ENCODE measurements at regions not wholly inside any gene's neighbourhood (a gene's known extent, or its start where the extent isn't known, plus 50 kb on each side); places are given as distances from the start of the nearest gene placed in this dataset.

GRCh38 chr13:47555235-47555634, 445.8 kb downstream of the SUCLA2 start (continued):
- TF ChIP-seq ZNF701 (tag by site-specific recombination; IDR thresholded peaks at IDR 0.05) (no peak), ZNF214 (tag by site-specific recombination; IDR thresholded peaks at IDR 0.05; ENCODE audit: borderline replicate concordance) (no peak), KLF1 (tag by site-specific recombination; IDR thresholded peaks at IDR 0.05) (no peak), ZNF529 (tag by site-specific recombination; IDR thresholded peaks at IDR 0.05; ENCODE audit: insufficient replicate concordance) (no peak), ZSCAN30 (tag by site-specific recombination; IDR thresholded peaks at IDR 0.05) (no peak), HOXC10 (CRISPR knock-in tag; IDR thresholded peaks at IDR 0.05) (no peak), MYNN (tag by site-specific recombination; IDR thresholded peaks at IDR 0.05; ENCODE audit: borderline replicate concordance) (no peak)
- TF ChIP-seq, protein P1, sequence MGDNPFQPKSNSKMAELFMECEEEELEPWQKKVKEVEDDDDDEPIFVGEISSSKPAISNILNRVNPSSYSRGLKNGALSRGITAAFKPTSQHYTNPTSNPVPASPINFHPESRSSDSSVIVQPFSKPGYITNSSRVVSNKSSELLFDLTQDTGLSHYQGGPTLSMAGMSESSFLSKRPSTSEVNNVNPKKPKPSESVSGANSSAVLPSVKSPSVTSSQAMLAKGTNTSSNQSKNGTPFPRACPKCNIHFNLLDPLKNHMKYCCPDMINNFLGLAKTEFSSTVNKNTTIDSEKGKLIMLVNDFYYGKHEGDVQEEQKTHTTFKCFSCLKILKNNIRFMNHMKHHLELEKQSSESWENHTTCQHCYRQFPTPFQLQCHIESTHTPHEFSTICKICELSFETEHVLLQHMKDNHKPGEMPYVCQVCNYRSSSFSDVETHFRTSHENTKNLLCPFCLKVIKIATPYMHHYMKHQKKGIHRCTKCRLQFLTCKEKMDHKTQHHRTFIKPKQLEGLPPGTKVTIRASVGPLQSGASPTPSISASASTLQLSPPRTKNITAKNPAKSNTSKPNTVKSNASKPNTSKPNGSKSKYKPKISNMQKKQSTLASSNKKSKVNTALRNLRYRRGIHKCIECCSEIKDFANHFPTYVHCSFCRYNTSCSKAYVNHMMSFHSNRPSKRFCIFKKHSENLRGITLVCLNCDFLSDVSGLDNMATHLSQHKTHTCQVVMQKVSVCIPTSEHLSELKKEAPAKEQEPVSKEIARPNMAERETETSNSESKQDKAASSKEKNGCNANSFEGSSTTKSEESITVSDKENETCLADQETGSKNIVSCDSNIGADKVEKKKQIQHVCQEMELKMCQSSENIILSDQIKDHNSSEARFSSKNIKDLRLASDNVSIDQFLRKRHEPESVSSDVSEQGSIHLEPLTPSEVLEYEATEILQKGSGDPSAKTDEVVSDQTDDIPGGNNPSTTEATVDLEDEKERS (tag by site-specific recombination; IDR thresholded peaks at IDR 0.05): no peak

DNA sequence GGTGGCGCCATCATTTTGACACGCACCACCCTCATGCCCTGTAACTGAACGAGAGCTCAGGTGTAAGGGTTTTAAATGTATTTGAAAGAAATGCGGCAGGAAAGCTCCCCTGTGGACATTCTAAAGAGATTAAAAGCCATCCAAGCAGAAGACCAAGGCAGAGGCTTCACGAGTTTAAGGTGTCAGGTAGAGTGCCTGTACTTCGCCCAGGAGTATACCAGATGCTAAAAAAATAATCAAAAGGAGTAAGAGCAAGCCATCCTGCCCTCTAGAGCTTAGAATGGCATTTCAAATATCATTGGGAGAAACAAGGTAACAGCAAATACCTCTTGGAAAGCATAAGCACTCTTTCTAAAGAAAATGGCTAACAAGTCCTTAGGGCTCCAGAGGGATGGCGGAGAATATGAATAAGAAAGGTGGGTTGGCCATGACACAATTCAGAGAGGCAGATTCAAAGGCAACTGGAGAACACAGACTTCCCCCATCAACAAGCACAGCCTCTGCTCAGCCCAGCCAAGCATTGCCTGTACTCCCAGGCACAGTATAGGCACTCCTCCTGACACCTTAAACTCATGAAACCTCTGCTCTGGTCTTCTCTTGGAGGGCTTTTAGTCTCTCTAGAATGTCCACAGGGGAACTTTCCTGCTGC, 447.6 kb downstream of the SUCLA2 start:
- no peaks in the 10 kb centered on the region for H3K36me3 ChIP-seq (ENCODE audit: control insufficient read depth in 2 of 2, insufficient read depth in 1 of 2, low read length in 2 of 2)
- no peak overlapping the region for H3K4me3 ChIP-seq (ENCODE audit: low read depth, low read length)
- POLR2A ChIA-PET: no interaction called here
- TF ChIP-seq ZEB2 (tag by site-specific recombination; IDR thresholded peaks at IDR 0.05) (no peak), ZSCAN5A (tag by site-specific recombination; IDR thresholded peaks at IDR 0.05) (no peak), ZNF184 (tag by site-specific recombination; IDR thresholded peaks at IDR 0.05) (no peak), ZNF843 (tag by site-specific recombination; IDR thresholded peaks at IDR 0.05) (no peak), ZNF146 (tag by site-specific recombination; IDR thresholded peaks at IDR 0.05) (no peak), SETDB1 (IDR thresholded peaks at IDR 0.05; ENCODE audit: insufficient read length, low read length) (no peak), RBAK (tag by site-specific recombination; IDR thresholded peaks at IDR 0.05) (no peak), ZFP41 (tag by site-specific recombination; IDR thresholded peaks at IDR 0.05; ENCODE audit: borderline replicate concordance) (no peak), ZBTB1 (tag by site-specific recombination; IDR thresholded peaks at IDR 0.05) (no peak), ZNF580 (tag by site-specific recombination; IDR thresholded peaks at IDR 0.05) (no peak), ZNF837 (tag by site-specific recombination; IDR thresholded peaks at IDR 0.05) (no peak)
- TF ChIP-seq, protein P2, sequence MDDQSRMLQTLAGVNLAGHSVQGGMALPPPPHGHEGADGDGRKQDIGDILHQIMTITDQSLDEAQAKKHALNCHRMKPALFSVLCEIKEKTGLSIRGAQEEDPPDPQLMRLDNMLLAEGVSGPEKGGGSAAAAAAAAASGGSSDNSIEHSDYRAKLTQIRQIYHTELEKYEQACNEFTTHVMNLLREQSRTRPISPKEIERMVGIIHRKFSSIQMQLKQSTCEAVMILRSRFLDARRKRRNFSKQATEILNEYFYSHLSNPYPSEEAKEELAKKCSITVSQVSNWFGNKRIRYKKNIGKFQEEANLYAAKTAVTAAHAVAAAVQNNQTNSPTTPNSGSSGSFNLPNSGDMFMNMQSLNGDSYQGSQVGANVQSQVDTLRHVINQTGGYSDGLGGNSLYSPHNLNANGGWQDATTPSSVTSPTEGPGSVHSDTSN (CRISPR knock-in tag; IDR thresholded peaks at IDR 0.05): no peak
- TF ChIP-seq, protein P3, sequence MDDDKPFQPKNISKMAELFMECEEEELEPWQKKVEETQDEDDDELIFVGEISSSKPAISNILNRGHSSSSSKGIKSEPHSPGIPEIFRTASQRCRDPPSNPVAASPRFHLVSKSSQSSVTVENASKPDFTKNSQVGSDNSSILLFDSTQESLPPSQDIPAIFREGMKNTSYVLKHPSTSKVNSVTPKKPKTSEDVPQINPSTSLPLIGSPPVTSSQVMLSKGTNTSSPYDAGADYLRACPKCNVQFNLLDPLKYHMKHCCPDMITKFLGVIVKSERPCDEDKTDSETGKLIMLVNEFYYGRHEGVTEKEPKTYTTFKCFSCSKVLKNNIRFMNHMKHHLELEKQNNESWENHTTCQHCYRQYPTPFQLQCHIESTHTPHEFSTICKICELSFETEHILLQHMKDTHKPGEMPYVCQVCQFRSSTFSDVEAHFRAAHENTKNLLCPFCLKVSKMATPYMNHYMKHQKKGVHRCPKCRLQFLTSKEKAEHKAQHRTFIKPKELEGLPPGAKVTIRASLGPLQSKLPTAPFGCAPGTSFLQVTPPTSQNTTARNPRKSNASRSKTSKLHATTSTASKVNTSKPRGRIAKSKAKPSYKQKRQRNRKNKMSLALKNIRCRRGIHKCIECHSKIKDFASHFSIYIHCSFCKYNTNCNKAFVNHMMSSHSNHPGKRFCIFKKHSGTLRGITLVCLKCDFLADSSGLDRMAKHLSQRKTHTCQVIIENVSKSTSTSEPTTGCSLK (tag by site-specific recombination; IDR thresholded peaks at IDR 0.05): no peak
- TF ChIP-seq, protein P4, sequence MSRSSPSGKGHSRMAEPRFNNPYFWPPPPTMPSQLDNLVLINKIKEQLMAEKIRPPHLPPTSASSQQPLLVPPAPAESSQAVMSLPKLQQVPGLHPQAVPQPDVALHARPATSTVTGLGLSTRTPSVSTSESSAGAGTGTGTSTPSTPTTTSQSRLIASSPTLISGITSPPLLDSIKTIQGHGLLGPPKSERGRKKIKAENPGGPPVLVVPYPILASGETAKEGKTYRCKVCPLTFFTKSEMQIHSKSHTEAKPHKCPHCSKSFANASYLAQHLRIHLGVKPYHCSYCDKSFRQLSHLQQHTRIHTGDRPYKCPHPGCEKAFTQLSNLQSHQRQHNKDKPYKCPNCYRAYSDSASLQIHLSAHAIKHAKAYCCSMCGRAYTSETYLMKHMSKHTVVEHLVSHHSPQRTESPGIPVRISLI (tag by site-specific recombination; IDR thresholded peaks at IDR 0.05): no peak
- TF ChIP-seq, protein P5, sequence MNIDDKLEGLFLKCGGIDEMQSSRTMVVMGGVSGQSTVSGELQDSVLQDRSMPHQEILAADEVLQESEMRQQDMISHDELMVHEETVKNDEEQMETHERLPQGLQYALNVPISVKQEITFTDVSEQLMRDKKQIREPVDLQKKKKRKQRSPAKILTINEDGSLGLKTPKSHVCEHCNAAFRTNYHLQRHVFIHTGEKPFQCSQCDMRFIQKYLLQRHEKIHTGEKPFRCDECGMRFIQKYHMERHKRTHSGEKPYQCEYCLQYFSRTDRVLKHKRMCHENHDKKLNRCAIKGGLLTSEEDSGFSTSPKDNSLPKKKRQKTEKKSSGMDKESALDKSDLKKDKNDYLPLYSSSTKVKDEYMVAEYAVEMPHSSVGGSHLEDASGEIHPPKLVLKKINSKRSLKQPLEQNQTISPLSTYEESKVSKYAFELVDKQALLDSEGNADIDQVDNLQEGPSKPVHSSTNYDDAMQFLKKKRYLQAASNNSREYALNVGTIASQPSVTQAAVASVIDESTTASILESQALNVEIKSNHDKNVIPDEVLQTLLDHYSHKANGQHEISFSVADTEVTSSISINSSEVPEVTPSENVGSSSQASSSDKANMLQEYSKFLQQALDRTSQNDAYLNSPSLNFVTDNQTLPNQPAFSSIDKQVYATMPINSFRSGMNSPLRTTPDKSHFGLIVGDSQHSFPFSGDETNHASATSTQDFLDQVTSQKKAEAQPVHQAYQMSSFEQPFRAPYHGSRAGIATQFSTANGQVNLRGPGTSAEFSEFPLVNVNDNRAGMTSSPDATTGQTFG (tag by site-specific recombination; IDR thresholded peaks at IDR 0.05; ENCODE audit: borderline replicate concordance): no peak
- no peak overlapping the region for H3K27ac ChIP-seq (ENCODE audit: extremely low read depth, low read depth, low read length)
- CTCF ChIA-PET: no interaction called here
- H3K4me1 ChIP-seq (ENCODE audit: control insufficient read depth, insufficient read depth, low read length): no peaks in the 10 kb centered on the region
- no peaks in the 10 kb centered on the region for H3K9me3 ChIP-seq (ENCODE audit: control insufficient read depth, insufficient read depth, low read depth, low read length)
